GM21723 (cell line): ENCODE measurements at regions not wholly inside any gene's neighbourhood (a gene's known extent, or its start where the extent isn't known, plus 50 kb on each side); places are given as distances from the start of the nearest gene placed in this dataset.

ENCODE experiments used
- ATAC-seq: cut with Tn5 transposase; IDR thresholded peaks from one replicate; pipeline ENCODE4 v1.9.1; 2021; ENCODE audit warnings: mild to moderate bottlenecking, moderate library complexity; ENCODE audit not compliant: unreplicated experiment

- no peak for ATAC-seq
Observed at GRCh38 chr18:65326805-65327204, 424.0 kb upstream of the CDH7 start.

- no peak for ATAC-seq
Observed at GRCh38 chr18:65322895-65323294, 427.9 kb upstream of the CDH7 start.

DNA sequence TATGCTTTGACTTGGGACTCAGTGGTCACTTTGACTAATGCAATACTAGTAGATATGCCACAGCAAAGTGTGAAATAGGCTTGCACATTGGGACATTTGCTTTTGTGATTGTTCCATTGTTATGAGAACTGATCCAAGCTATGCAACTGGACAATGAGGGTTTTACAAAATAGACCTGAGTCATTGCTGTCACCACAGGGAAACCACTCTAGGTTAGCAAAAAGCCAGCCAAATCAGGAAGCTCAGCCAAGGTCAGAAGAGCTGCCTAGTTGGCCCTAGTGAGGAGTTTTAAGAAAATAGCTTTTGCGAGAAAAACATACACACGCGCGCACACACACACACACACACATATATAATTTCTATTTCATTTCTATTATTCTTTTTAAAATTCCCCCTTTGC lies 452.4 kb upstream of the CDH7 start:
- ATAC-seq: no peak

DNA sequence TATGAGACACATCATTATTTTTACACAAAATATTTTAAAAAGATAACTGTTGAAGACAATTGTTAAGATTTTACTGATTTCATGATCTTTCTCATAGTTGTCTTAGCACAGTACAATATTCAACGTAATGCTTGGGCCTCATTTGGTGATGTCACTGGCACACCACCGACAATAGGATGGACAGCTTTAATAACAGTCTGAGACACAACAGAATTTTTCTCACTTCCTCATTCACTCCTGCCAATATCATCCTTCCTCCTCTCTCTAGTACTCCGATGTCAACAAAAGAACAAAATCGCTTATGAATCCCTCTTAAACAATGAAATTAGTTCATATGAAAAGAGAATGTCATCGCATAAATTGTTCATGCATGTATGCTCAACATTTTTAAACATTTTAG lies 461.9 kb upstream of the CDH7 start:
- ATAC-seq: no peak

- ATAC-seq: no peak
Observed at GRCh38 chr18:65287652-65288051, 463.2 kb upstream of the CDH7 start.

DNA sequence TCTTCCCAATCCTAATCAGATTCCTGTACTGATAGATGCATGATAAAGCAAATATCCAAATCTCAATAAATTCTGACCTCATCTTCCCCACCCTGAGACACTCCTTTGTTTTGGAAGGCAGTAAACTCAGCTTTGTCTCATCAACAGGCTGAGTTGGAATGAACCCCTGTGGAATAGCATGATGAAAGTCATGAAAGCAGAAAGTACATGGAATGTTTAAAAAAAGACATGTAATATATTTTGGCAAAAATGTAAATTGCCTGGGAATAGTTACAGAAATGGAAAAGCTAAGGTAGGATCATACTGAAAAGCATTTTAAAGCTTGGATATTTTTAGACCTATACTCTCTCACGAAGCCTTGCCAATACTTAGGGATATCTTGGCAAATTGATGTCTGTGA lies 468.7 kb upstream of the CDH7 start:
- no peak for ATAC-seq

DNA sequence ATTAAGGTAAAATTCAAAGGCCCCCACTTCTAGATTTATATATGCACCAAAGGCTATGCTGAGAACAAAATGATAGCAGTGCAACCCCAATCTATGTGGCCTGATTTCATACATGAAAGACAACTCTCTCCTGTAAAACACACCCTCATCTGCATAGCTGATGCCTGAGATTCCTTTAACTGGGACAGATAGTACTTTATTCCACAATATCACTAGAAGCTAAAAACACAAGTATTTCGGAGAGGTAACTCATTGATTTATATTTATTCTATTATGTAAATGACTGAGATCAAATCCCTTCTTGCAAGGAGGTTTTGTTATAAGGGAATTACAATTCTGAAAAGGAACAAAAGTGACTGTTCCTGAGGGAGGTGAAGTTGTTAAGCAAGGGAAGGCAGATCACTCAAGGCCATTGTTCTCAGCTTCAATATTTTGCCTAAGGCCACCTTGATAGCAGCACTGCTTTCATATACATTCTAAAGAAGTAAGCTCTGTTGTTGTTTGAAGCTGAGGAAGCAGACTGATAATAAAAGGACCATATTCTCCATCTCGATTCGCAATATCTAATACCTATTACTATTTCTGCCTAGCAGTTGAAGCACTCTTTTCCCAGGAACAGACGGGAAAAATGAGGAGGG lies 471.0 kb upstream of the CDH7 start:
- ATAC-seq: no peak

- no peak for ATAC-seq
Observed at GRCh38 chr18:65278939-65279667, 471.7 kb upstream of the CDH7 start.

- ATAC-seq: no peak
Observed at GRCh38 chr18:65269375-65269774, 481.4 kb upstream of the CDH7 start.

DNA sequence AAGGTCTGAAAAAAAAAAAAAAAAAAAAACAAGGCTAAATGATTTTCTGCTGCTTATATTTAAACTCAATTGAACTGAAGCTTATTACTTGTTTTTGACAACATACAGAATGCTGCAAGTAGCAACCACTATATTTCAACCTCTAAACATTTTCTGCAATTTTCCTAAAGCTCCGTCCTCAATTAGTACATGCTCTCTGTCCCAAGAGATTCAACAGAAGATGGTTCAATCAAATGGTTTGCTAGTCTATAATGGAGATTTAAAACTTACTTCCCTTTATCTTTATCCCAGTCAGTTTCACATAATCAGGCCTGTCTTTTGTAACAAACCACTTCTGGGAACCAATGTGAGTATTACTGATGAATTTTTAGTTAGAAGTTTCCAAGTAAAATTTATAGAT lies 485.1 kb upstream of the CDH7 start:
- no peak for ATAC-seq

DNA sequence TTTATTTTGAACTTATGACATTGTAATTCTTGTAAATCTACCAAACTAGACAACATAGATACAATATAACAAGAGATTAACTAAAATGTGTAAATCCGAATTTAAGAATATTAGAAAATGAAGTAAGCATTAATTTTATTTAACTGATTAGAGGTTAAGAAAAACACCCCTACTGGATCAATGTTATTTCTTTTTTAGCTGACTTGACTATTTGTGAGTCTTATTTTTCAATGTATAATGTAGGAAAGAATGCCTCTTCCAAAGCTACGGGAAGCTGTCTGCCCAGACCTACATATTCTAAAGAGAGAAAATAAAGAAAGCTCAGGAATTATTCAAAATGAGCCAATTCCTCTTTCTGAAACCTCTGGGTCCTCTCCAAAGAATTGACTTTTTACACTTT lies 490.8 kb upstream of the CDH7 start:
- no peak for ATAC-seq

DNA sequence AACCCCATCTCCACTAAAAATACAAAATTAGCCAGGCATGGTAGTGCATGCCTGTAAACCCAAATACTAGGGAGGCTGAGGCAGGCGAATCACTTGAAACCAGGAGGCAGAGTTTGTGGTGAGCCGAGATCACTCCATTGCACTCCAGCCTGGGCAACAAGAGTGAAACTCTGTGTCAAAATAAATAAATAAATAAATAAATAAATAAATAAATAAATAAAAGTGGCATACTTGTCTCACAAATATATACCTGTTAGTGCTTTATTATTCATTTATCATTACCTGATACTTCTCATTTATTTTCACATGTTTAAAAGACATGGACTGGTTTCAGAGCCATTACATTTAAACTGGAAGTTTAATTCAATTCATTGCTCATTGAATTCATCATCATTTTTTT lies 491.4 kb upstream of the CDH7 start:
- ATAC-seq: no peak

GRCh38 chr18:65257149-65257548 lies 493.7 kb upstream of the CDH7 start:
- no peak for ATAC-seq

- ATAC-seq: no peak
Observed at GRCh38 chr18:65255417-65255816, 495.4 kb upstream of the CDH7 start.

DNA sequence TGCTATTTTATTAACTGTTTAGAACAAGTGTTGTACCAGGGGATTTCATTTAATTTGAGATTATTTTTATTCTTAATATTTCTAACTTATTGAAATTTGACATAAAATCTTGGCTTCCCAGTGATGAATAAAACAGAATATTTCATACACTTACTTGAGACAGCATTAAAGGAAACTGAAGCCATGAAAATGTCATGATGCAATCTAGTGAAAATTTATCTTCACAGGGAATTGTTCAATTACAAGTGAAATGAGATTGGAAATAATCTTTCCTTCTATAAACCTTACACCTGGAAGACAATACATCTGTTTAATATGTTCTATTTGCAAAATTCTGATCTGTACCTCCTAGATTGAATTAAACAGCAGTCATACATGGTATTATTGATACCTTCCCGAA lies 511.0 kb upstream of the CDH7 start:
- no peak for ATAC-seq

DNA sequence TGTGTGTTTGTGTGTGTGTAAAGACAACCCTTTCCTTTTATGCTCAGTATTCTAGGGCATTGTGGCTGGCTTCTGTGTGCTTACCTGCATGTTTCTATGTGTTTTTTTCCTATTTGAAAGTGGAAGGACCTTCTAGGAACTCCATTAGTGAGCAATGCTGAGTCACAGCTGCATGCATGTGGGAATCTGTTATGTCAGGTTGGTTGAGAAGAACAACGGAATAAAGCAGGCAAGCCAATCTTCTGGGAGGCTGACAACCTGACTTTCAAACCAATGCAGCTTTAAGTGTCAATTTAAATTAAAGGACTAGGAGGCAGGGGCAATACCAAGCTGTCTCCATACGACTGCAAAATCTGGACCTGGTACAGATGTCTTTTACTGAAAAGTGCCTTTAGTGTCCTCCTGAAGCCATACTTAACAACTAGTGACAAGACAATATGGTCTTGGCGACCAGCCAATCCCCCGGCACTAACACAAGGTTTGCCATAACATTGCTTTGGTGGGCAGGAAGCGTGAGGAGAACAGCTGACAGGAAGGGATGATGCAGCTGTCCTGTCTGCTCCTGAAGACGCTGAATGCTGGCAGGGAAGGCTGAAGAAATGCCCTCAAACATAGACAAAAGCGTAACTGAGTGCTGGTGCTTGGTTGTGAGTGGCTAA lies 514.7 kb upstream of the CDH7 start:
- ATAC-seq: no peak

- no peak for ATAC-seq
Observed at GRCh38 chr18:65230311-65230710, 520.5 kb upstream of the CDH7 start.

GRCh38 chr18:65227970-65228369 lies 522.8 kb upstream of the CDH7 start:
- no peak for ATAC-seq

- no peak for ATAC-seq
Observed at GRCh38 chr18:65221736-65222135, 529.1 kb upstream of the CDH7 start.

DNA sequence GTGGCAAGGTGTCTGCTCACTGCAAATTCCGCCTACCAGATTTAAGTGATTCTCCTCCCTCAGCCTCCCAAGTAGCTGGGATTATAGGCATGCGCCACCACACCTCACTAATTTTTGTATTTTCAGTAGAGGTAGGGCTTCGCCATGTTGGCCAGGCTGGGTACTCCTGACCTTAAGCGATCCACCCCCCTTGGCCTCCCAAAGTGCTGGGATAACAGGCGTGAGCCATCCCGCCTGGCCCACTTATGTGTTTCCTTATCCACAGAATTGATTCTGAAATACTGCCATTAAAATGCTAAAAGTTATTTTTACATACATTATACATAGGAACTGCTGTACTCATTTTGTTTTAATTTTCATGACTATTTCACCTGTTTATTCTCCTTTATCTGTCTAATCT lies 529.7 kb upstream of the CDH7 start:
- no peak for ATAC-seq

DNA sequence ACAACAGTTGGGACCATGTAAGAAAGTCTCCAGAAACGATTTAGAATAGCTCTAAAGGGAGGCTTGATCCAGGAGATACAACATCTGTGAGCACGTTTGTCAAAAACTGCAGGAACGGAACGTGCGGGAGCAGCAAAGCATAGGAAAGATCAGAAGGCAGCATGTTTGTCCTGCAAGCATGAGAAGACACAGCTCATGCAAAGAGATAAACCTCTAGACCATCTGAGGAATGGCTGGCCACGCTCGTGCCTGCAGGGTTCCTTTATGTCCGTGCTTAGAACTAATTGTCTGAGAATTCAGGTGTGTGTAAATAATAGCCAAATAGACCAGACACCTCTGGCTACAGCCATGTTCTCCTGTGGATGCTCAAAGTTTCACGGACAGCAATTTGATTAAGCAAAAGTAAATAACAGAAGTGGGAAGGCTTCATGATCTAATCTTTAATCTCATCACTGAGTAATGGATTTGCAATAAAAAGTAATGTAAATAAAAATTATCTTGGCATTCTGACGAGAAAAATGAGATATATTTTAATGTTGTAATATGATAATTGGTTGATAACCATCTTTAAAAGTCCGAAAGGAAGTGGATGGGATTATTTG lies 534.8 kb upstream of the CDH7 start:
- no peak for ATAC-seq

DNA sequence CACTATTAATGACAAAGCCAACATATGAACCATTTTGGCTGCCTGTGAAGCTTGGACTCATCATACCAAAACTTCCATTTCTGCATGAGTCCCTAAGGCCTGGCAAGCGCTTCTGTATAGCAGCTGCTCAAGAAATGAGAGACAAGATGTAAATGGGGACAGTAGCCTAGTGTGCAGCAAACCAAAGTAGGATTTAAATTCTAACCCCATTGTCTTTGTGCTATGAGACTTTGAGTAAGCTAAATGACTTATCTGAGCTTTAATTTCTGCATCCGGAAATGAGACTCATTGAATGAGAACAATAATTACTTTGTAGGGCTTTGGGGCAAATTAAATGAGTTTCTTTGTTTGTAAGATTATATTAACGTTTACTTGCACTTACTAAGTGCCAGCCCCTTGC lies 536.4 kb upstream of the CDH7 start:
- ATAC-seq: no peak
